NB4 (cell line): ENCODE measurements at regions not wholly inside any gene's neighbourhood (a gene's known extent, or its start where the extent isn't known, plus 50 kb on each side); places are given as distances from the start of the nearest gene placed in this dataset.
"Not testable (repeated sequence)": the region's sequence is repeated elsewhere in the genome, so short reads cannot be mapped to it uniquely, and the experiment has no call there.

Experiments used
- CTCF ChIP-seq: IDR thresholded peaks from one replicate; pipeline ENCODE4 v1.5.1; 2012; ENCODE audit warnings: low read depth, low read length
- MYC ChIP-seq: IDR thresholded peaks from 2 replicates; pipeline ENCODE4 v1.6.1; 2011; ENCODE audit warnings: low read depth, low read length
- POLR2A ChIP-seq: IDR thresholded peaks from 2 replicates; pipeline ENCODE4 v1.6.1; 2011; ENCODE audit warnings: mild to moderate bottlenecking; ENCODE audit not compliant: insufficient read length; ENCODE audit errors: extremely low read depth
- TF ChIP-seq, protein P1 (sequence below): IDR thresholded peaks from 2 replicates; pipeline ENCODE4 v1.6.1; 2011; ENCODE audit warnings: low read depth, low read length

GRCh38 chr15:36454244-36454643 lies 125.2 kb upstream of the CDIN1 start:
- TF ChIP-seq, protein P1, sequence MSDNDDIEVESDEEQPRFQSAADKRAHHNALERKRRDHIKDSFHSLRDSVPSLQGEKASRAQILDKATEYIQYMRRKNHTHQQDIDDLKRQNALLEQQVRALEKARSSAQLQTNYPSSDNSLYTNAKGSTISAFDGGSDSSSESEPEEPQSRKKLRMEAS, result not testable (repeated sequence)
- not testable (repeated sequence) for TF ChIP-seq CTCF, POLR2A, MYC
